ENCODE measurements at regions not wholly inside any gene's neighbourhood (a gene's known extent, or its start where the extent isn't known, plus 50 kb on each side); places are given as distances from the start of the nearest gene placed in this dataset.

DNA sequence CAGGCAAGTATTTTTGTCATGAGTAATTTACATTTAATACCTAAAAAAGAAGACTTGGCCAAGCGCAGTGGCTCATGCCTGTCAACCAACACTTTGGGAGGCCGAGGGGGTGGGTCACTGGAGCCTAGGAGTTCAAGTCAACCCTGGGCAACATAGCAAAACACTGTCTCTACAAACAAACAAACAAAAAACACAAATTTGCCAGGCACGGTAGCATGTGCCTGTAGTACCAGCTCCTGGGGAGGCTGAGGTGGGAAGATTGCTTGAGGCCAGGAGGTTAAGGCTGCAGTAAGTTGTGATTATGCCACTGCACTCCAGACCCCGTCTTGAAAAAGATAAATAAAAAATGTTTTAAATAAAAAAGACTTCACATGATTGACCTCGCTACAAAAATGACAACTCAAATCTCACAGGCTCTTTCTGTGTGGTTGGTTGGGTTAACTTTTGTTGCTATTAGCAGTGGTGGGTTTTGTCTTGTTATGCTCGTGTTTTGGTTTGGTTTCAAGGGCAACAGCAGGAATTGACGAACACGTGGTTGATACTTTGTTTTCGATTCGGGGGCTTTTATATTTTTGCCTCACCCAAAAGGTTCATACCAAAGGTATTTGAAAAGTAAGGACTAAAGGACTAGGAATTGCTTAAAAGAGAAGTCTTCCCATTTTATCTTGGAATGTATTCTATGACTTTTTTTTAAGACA lies 227.2 kb upstream of the MKLN1 start:
- DNase-seq (ENCODE audit: low spot score) (no peak), FAIRE-seq (no peak)

DNA sequence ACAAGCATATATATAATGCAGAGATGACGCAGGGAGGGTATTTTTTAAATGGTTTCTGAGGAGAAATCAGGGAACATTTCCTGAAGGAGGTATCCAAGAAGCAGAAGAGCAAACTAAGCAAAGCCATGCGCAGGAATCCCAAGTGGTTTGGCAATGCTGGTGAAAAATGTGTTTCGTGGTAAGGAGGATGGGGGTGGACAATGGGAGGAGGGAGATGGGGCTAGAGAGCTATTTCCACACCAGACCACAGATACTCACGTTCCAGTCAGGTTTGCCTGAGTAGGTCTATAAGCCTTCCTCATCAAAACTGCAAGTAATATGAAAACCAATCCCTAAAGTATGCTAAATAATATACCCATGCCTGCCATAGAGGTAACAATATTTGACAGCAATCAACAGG lies 223.7 kb upstream of the MKLN1 start:
- DNase-seq (ENCODE audit: low spot score): peak; percentile 30
- FAIRE-seq: no peak

DNA sequence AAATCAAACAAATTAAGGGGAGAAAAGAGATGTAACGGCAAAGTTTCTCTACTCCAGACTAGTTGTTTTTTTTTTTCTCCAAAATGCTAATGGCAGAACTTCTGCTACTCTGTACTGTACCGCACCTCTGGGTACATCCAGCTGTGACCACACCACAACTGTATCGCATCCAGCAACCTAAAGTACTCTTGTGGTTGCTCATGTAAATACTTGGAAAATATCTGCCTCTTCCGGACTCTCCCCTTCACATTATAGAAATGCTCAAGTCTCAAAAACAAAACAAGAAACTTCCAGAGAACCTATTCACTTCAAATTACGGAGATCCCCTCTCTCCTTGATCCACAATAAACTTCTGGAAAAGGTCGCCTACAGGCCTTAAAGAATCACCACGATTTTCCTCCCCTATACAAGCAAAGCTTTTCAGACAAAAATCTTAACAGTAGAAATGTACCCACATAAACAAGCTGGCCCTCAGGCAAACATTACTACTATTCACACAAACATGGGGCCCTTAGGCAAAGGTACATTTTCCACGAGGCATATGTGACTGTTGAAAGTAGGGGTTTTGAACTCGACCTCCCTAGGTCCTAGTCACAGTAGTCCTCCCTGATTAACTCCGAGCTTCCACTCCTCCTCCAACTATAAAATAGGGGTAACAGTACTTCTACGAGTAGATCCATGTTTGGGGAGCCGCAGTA lies 222.9 kb upstream of the MKLN1 start:
- FAIRE-seq: no peak
- no peak for DNase-seq (ENCODE audit: low spot score)

DNA sequence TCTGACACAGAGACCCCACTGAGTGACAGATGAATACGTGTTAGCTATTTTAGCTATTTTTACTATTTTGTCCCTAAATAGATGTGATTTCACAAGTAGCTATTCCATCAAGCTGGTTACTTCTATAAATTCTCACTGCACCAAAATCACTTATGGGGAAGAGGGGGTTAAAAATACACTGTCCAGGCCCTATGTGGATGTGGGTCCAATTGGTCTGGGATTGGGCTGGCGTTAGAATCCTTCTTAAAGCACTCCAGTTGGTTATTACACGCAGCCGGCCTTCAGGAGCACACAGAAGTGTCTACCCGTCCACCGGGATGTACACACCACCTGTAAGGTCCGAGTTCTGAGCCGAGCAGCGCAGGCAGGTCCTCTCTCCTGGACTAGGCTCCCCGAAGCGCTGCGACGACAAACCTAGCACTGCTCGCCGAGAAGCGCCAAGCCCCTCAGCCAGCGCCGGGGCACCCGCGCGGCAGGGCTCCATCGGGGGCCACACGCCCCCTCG lies 222.3 kb upstream of the MKLN1 start:
- FAIRE-seq (no peak), DNase-seq (ENCODE audit: low spot score) (no peak)

DNA sequence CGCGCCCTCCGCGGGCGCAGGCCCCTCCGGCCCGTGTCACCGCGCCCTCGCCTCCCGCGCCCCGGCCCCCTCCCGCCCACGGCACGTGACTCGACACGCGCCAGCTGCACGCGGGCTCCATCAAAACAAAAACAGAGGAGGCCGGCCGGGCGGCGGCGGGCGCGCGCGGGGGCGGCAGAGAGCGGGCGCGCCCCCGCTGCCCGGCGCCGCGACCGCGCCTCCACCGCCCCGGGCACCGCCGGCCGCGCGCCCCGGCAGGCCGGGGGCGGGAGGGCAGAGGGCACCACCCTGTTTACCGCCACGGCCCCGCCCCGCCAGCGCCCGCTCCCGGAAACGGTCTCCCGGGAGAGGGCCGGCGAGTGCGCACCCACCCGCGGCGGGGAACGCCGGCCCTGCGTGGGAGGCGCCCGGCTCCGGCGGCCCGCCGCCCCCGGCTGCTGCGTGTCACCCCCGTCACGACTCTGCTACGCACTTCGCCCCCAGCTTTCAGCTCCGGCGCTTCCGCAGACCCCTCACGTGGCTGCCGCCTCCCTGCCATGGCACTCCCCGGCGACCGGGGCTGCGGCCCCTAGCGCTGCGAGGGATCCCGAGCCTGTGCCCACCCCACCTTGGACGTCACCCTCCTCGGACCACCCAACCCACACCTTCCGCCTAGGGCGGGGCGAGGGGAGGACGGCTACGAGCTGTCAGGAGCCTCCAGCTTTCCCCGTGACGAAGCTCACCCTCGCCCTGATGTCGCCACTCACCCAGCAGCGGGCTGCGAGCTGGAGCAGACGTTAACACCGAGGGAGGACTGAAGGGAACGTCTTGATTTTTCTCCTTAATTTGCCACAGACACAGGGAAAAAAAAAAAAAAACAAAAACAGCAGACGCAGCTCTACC lies 221.6 kb upstream of the MKLN1 start:
- DNase-seq (ENCODE audit: low spot score) (peak; percentile 56), FAIRE-seq (no peak)

GRCh38 chr7:131106681-131107336 lies 220.9 kb upstream of the MKLN1 start:
- DNase-seq (ENCODE audit: low spot score) (peak; percentile 16), FAIRE-seq (no peak)

DNA sequence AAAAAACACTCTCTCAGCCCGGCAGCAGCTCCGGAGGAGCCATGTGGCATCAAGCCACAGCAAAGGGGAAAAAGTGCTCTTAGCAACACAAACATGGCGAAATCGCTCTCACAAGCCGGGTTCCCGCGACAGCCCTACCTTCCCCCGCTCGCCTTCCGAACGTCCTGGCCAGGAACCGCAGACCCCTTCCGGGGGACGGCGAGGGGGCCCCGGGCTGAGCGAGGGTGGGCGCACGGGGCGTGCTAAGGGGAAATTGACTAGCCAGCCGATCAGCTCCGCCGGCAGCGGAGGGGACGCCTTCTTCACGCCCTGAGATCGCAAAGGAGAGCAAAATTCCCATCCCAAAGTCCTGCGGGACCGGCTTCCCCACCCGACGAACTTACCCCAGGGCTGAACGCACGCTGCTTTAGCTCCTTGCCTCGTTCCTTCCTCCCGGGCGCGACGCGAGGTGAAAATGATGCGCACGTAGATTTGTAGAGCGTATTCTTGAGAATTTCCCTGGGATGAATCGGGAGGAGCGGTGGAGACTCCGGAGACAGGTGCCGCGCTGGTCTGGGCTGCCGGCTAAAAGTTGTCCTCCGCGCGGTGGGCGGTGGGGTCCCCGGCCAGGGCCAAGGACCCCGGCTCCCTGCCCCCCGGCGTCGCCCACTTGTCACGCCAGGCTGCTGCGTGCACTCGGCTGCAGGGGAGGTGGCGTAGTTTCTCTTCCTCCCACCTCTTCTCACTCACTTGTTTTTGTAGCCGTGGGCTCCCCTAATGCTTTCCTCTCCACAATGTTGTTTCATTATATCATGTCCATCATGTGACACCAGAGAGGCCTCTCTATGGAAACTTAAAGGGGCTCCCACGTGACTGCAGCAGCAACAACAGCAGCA lies 220.1 kb upstream of the MKLN1 start:
- DNase-seq (ENCODE audit: low spot score) (peak; percentile 58), FAIRE-seq (no peak)

DNA sequence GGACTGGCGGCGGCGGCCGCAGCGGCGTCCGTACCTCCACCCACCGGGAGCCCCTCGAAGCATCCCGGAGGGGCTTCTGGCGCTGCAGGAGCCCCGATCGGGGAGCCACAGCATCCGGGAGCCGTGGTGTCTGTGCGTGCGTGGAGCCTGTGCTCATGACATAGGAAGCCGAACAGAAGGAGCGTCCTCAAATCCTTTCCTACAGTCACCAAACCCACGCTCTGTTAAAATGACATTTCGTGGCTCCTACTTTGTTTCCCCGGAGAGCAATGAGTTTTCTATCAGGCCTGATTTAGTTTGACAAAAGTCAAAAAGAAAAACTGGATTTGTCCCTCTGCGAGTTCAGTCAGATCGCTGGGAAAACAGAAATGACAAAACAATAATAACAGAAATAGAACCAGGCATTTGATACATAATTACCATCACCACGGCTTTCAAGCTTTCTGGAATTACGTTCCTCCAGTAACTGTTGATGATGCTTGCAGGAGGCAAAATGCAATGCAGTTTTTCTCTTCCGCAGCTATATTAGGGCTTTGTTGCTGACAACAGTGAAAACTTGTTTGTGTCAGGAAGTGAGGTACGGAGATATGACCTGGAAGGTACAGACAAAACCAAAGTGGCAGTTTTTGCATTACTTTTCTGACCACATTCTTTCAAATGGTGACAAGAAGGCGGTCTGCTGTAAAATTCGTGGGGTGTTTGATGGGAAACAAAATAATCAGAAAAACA lies 219.3 kb upstream of the MKLN1 start:
- DNase-seq (ENCODE audit: low spot score): peak; percentile 40
- FAIRE-seq: no peak

GRCh38 chr7:131109011-131109758 lies 218.5 kb upstream of the MKLN1 start:
- FAIRE-seq (peak; percentile 23), DNase-seq (ENCODE audit: low spot score) (peak; percentile 38)

- FAIRE-seq: no peak
- peak; percentile 79 for DNase-seq (ENCODE audit: low spot score)
Observed at GRCh38 chr7:131109759-131110296, 217.8 kb upstream of the MKLN1 start.

- FAIRE-seq (no peak), DNase-seq (ENCODE audit: low spot score) (peak; percentile 41)
Observed at GRCh38 chr7:131110297-131111080, 217.2 kb upstream of the MKLN1 start.

GRCh38 chr7:131111081-131111576 lies 216.5 kb upstream of the MKLN1 start:
- peak; percentile 60 for FAIRE-seq

GRCh38 chr7:131111792-131112191 lies 215.9 kb upstream of the MKLN1 start:
- DNase-seq (ENCODE audit: low spot score) (no peak), FAIRE-seq (no peak)

More at GRCh38 chr7:131111081-131111576, 216.5 kb upstream of the MKLN1 start:
- peak; percentile 57 for DNase-seq (ENCODE audit: low spot score)

DNA sequence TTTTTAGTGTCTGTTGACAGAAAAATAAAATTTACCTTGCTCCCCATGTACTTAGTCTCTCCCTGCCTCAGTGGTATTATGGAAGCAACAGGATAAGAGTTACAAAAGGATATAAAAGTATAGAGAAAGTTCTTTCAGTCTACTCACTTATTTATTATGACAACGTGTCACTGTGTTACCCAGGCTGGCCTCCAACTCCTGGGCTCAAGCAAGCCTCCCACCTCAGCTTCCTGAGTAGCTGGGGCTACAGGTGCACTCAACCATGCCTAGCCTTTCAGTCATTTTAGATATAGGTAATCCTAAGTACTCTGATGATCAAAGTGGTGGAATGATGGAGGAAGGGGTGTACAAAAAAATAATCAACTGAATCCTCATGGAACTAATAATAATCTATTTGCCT lies 215.2 kb upstream of the MKLN1 start:
- FAIRE-seq (no peak), DNase-seq (ENCODE audit: low spot score) (peak; percentile 51)

DNA sequence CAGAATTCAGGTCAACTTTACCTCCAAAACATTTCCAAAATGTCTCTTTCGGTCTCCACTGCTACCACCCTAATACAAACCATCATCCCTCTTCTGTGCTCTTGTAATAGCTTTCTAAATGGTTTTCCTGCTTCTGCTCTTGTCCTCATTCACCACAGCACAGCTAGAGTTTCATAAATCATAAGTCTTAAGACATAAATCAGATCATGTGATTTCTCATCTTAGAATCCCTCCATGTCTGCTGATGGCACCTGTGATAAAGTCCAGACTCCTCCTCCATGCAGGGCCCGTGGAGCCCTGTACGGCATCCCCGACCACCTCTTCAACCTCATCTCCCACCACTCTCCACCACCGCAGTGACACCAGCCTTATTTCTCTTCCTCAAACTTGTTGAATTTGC lies 212.3 kb upstream of the MKLN1 start:
- FAIRE-seq (no peak), DNase-seq (ENCODE audit: low spot score) (no peak)

DNA sequence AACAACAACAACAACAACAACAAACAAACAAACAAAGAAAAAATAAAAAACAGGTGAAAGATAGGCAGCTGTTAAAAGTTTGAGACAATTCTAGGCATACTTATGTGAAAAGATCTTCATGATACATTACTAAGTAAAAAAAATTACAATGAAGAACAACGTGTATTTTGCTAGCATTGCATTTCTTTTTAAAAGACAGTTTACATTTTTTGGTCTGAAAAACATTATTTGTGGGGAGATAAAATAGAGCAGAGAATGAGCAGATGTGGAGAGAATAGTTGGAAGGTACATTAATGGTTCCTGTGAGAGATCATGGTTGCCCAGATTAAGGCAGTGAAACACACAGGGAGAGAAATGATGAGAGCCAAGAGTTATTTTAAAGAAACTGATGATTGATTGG lies 210.2 kb upstream of the MKLN1 start:
- DNase-seq (ENCODE audit: low spot score) (no peak), FAIRE-seq (no peak)

- DNase-seq (ENCODE audit: low spot score) (no peak), FAIRE-seq (no peak)
Observed at GRCh38 chr7:131119381-131119780, 208.3 kb upstream of the MKLN1 start.

DNA sequence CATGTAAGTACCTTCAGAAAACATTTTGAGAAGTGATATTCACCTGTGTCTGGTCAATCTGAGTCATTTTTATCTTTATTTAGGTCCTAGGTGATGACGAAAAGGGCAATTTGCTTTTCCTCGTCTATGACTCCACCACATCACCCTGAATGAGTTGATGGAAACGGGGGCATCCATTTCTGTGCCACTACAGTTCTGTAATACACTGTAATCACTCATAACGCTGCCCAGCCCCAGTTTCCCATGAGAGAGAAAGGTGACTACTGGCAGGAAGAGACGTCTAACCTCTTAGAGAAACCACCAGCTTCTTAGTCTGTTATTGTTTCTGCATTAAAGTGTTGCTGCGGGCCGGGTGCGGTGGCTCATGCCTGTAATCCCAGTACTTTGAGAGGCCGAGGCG lies 205.3 kb upstream of the MKLN1 start:
- DNase-seq (ENCODE audit: low spot score) (no peak), FAIRE-seq (no peak)

Data from RCC 7860 (cell line).